GM18873 (cell line): ENCODE measurements at regions not wholly inside any gene's neighbourhood (a gene's known extent, or its start where the extent isn't known, plus 50 kb on each side); places are given as distances from the start of the nearest gene placed in this dataset.

Experiments used
- ATAC-seq: cut with Tn5 transposase; IDR thresholded peaks from one replicate; pipeline ENCODE4 v1.9.1; 2021; ENCODE audit warnings: mild to moderate bottlenecking, moderate library complexity, moderate number of reproducible peaks; ENCODE audit not compliant: unreplicated experiment, low FRiP score

- ATAC-seq, result no peak
Observed at GRCh38 chr11:25939691-25940090, 392.2 kb upstream of the ANO3 start.

GRCh38 chr11:25941353-25941752 is 390.6 kb upstream of the ANO3 start:
- ATAC-seq, result no peak

- no peak for ATAC-seq
Observed at GRCh38 chr11:25943031-25943430, 388.9 kb upstream of the ANO3 start.

- no peak for ATAC-seq
Observed at GRCh38 chr11:25943777-25944661, 387.9 kb upstream of the ANO3 start.

- no peak for ATAC-seq
Observed at GRCh38 chr11:25949918-25950317, 382.0 kb upstream of the ANO3 start.

- no peak for ATAC-seq
Observed at GRCh38 chr11:25953006-25953405, 378.9 kb upstream of the ANO3 start.

GRCh38 chr11:25958045-25958444 is 373.9 kb upstream of the ANO3 start:
- ATAC-seq, result no peak

GRCh38 chr11:25961539-25961938 is 370.4 kb upstream of the ANO3 start:
- no peak for ATAC-seq

- ATAC-seq, result no peak
Observed at GRCh38 chr11:25970726-25971508, 361.0 kb upstream of the ANO3 start.

GRCh38 chr11:25980091-25980490 is 351.8 kb upstream of the ANO3 start:
- no peak for ATAC-seq

- ATAC-seq, result peak; percentile 98
Observed at GRCh38 chr11:25981998-25982397, 349.9 kb upstream of the ANO3 start.

GRCh38 chr11:25983280-25983679 is 348.6 kb upstream of the ANO3 start:
- ATAC-seq, result no peak

GRCh38 chr11:25988178-25988577 is 343.8 kb upstream of the ANO3 start:
- no peak for ATAC-seq

- ATAC-seq, result no peak
Observed at GRCh38 chr11:25990406-25990805, 341.5 kb upstream of the ANO3 start.

- ATAC-seq, result no peak
Observed at GRCh38 chr11:25991476-25991875, 340.5 kb upstream of the ANO3 start.

- no peak for ATAC-seq
Observed at GRCh38 chr11:25992294-25992693, 339.6 kb upstream of the ANO3 start.

GRCh38 chr11:25993016-25993415 is 338.9 kb upstream of the ANO3 start:
- no peak for ATAC-seq

- no peak for ATAC-seq
Observed at GRCh38 chr11:26011474-26011873, 320.5 kb upstream of the ANO3 start.

- no peak for ATAC-seq
Observed at GRCh38 chr11:26014456-26015115, 317.3 kb upstream of the ANO3 start.

- ATAC-seq, result no peak
Observed at GRCh38 chr11:26017322-26017860, 314.5 kb upstream of the ANO3 start.

- no peak for ATAC-seq
Observed at GRCh38 chr11:26017903-26018302, 314.0 kb upstream of the ANO3 start.
